Fibroblast of pulmonary artery (primary cell): ENCODE measurements at regions not wholly inside any gene's neighbourhood (a gene's known extent, or its start where the extent isn't known, plus 50 kb on each side); places are given as distances from the start of the nearest gene placed in this dataset.

Experiments
- DNase-seq: peaks from one replicate; pipeline ENCODE4 v3.0.0-alpha.2; 2010; ENCODE audit warnings: low read depth
- H3K4me3 ChIP-seq: replicated peaks from 2 replicates; pipeline ENCODE4 v1.5.1; 2011; ENCODE audit warnings: low read depth, mild to moderate bottlenecking, control low read depth, low read length, moderate library complexity
- CTCF ChIP-seq: IDR thresholded peaks from 2 replicates; pipeline ENCODE4 v1.5.1; 2011; ENCODE audit warnings: mild to moderate bottlenecking, control low read depth, low read length, inconsistent platforms; ENCODE audit errors: missing control alignments

- no peak for DNase-seq
- TF ChIP-seq CTCF, result no peak
- no peak overlapping the region for H3K4me3 ChIP-seq
Observed at GRCh38 chr18:37716106-37716735, 150.6 kb upstream of the CELF4 start.

- no peak for DNase-seq
- H3K4me3 ChIP-seq, result no peak overlapping the region
- TF ChIP-seq CTCF, result no peak
Observed at GRCh38 chr18:37714691-37715090, 149.1 kb upstream of the CELF4 start.

GRCh38 chr18:37712776-37713175, 147.2 kb upstream of the CELF4 start:
- H3K4me3 ChIP-seq, result no peak overlapping the region
- DNase-seq, result peak; percentile 67
- TF ChIP-seq CTCF, result no peak

- peak; percentile 22 for DNase-seq
- no peak for TF ChIP-seq CTCF
- no peak overlapping the region for H3K4me3 ChIP-seq
Observed at GRCh38 chr18:37711766-37712505, 146.3 kb upstream of the CELF4 start.

GRCh38 chr18:37710726-37711125, 145.1 kb upstream of the CELF4 start:
- TF ChIP-seq CTCF, result no peak
- H3K4me3 ChIP-seq, result no peak overlapping the region
- DNase-seq, result no peak

- H3K4me3 ChIP-seq, result no peak overlapping the region
- no peak for TF ChIP-seq CTCF
- DNase-seq, result no peak
Observed at GRCh38 chr18:37709740-37710139, 144.1 kb upstream of the CELF4 start.

GRCh38 chr18:37705016-37705415, 139.4 kb upstream of the CELF4 start:
- DNase-seq, result no peak
- no peak overlapping the region for H3K4me3 ChIP-seq
- TF ChIP-seq CTCF, result no peak
